NT2/D1 (cell line): ENCODE measurements at regions not wholly inside any gene's neighbourhood (a gene's known extent, or its start where the extent isn't known, plus 50 kb on each side); places are given as distances from the start of the nearest gene placed in this dataset.

Source experiments
- YY1 ChIP-seq: IDR thresholded peaks from 2 replicates; pipeline ENCODE4 v1.6.1; 2011; ENCODE audit not compliant: insufficient read length, insufficient read depth
- ZNF274 ChIP-seq: IDR thresholded peaks from 2 replicates; pipeline ENCODE4 v1.6.1; 2011; ENCODE audit warnings: mild to moderate bottlenecking, low read depth, low read length

DNA sequence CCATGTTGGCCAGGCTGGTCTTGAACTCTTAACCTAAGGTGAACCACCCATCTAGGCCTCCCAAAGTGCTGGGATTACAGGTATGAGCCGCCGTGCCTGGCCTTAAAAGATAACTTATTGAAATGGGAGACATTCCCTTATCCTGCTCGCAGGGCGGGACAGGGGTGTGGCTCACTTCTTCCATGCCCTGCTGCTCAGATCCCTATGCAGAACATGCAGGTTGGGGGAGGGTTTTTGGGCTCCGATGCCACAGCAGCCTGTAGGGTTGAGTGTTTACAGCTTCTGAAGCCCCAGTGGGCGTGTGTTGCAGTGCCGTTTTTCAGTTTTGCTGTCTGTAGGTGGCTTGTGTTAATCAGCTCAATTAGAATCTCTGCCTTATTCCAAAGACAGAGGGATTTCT lies 108.0 kb upstream of the BRINP1 start:
- TF ChIP-seq YY1 (no peak), ZNF274 (no peak)
